Panc1 (cell line): ENCODE measurements at regions not wholly inside any gene's neighbourhood (a gene's known extent, or its start where the extent isn't known, plus 50 kb on each side); places are given as distances from the start of the nearest gene placed in this dataset.

ENCODE experiments used
- ATAC-seq: fragments of 200-7000 bp; cut with Tn5 transposase; 2 replicates; pipeline ENCODE4 v1.9.1; 2020; ENCODE audit warnings: mild to moderate bottlenecking, moderate library complexity
- BruUV-seq: library from RNA; stranded (reverse); fragments of 400-500 nt; replicated peaks from 2 replicates; lab custom pipeline; 2021; lab: Mats Ljungman, UMichigan
- CTCF ChIA-PET: fragments of 300-600 bp; sonication (Branson Sonifier 250); formaldehyde crosslinking; loops from one replicate; lab custom pipeline; 2022; ENCODE audit warnings: antibody characterized with exemption; lab: Charles Lee
- POLR2A ChIA-PET: fragments of 300-600 bp; sonication (Branson Sonifier 250); formaldehyde crosslinking; loops from one replicate; lab custom pipeline; 2022; ENCODE audit warnings: antibody characterized with exemption; lab: Charles Lee
- DNase-seq: peaks from one replicate; pipeline ENCODE4 v3.0.0-alpha.2; 2010; ENCODE audit warnings: low read depth, low spot score
- H3K27ac ChIP-seq: 2 replicates; pipeline ENCODE4 v1.5.1; 2011; ENCODE audit warnings: mild to moderate bottlenecking, low read length, inconsistent platforms
- H3K27me3 ChIP-seq: fragments of 200-500 bp; sonication (Bioruptor generic); 2 replicates; pipeline ENCODE4 v1.6.0; 2014; ENCODE audit warnings: low read length, inconsistent platforms; ENCODE audit not compliant: control insufficient read depth, insufficient read depth
- H3K36me3 ChIP-seq: fragments of 200-500 bp; sonication (Bioruptor generic); 2 replicates; pipeline ENCODE4 v1.5.1; 2014; ENCODE audit warnings: inconsistent platforms, mild to moderate bottlenecking, low read length, moderate library complexity; ENCODE audit not compliant: control insufficient read depth, insufficient read depth
- H3K4me1 ChIP-seq: 2 replicates; pipeline ENCODE4 v1.5.1; 2011; ENCODE audit warnings: inconsistent platforms, mild to moderate bottlenecking, low read length, moderate library complexity; ENCODE audit not compliant: control insufficient read depth, insufficient read depth
- H3K4me3 ChIP-seq, 2 experiments: 2 replicates each; pipeline ENCODE4 v1.5.1; 2011 to 2012; ENCODE audit warnings: low read depth in 2 of 2, low read length in 2 of 2, mild to moderate bottlenecking in 2 of 2, inconsistent platforms in 1 of 2, moderate library complexity in 1 of 2
- H3K9me3 ChIP-seq: fragments of 200-500 bp; sonication (Bioruptor generic); 2 replicates; pipeline ENCODE4 v1.5.1; 2014; ENCODE audit warnings: low read depth, mild to moderate bottlenecking, inconsistent platforms, low read length, moderate library complexity; ENCODE audit not compliant: control insufficient read depth, insufficient read depth
- POLR2AphosphoS5 ChIP-seq: IDR thresholded peaks from 2 replicates; pipeline ENCODE4 v1.6.1; 2012; ENCODE audit warnings: mild to moderate bottlenecking, low read depth, low read length, moderate library complexity
- SIN3A ChIP-seq: IDR thresholded peaks from 2 replicates; pipeline ENCODE4 v1.6.1; 2012; ENCODE audit warnings: low read depth, mild to moderate bottlenecking, low read length, moderate library complexity, borderline replicate concordance; ENCODE audit not compliant: insufficient read depth
- TCF7L2 ChIP-seq: IDR thresholded peaks from 2 replicates; pipeline ENCODE4 v1.6.1; 2011; ENCODE audit warnings: mild to moderate bottlenecking, low read depth, low read length, inconsistent platforms
- in situ Hi-C: cut with HindIII; loops from 2 replicates; pipeline ENCODE4 v1.10.0; 2016; ENCODE audit warnings: low sequenced_read_pairs, low pct_unique_long_range_greater_than_20kb
- intact Hi-C: fragments of 100-400 bp; cut with micrococcal nuclease; formaldehyde crosslinking; loops from one replicate; pipeline ENCODE4 v1.10.0; 2022; ENCODE audit not compliant: unreplicated experiment
- TF ChIP-seq, protein P1 (sequence below): fragments of 450-650 bp; IDR thresholded peaks from 2 replicates; pipeline ENCODE4 v1.5.1; 2017; ENCODE audit warnings: mild to moderate bottlenecking
- TF ChIP-seq, protein P2 (sequence below), 2 experiments: IDR thresholded peaks; 2 replicates each; pipeline ENCODE4 v1.6.1; 2011 to 2012; ENCODE audit warnings: low read depth in 2 of 2, control low read depth in 1 of 2, low read length in 1 of 2, mild to moderate bottlenecking in 1 of 2, moderate library complexity in 1 of 2; ENCODE audit not compliant: insufficient read depth in 1 of 2

DNA sequence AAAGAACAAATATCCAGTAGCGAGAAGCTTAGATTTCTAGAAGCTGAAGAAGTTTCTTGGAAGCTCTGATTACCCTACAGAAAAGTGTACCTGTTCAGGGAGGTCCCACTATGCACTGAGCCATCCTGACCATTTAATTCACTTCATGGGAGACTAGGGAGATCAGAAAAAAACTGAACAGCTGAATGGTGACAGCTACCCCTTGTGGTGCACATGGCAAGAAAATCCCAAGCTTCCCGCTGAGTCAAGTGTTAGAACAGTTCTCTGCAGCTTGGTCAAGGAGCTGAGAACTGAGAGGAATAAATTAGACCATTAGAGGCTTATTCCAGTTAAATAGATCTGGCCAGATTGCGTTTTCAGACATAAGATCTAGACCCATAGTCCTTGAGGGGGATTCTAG, 197.2 kb upstream of the VEPH1 start:
- Histone ChIP-seq H3K9me3 (no peaks in the 10 kb centered on the region), H3K4me1 (no peaks in the 10 kb centered on the region), H3K36me3 (no peaks in the 10 kb centered on the region), H3K27ac (no peak overlapping the region), H3K27me3 (no peaks in the 10 kb centered on the region), H3K4me3 (no peak overlapping the region)
- ATAC-seq, result no peak
- ChIA-PET POLR2A (no interaction called here), CTCF (interaction anchor here (0.7 kb wide), 1 partner anchor 42 kb away, joined by 4 read pairs; no protein-coding TSS in a partner anchor)
- no peak for DNase-seq
- no TSS peak for BruUV-seq
- intact Hi-C loops (no loop called here), in situ Hi-C loops (no loop called here)
- TF ChIP-seq, protein P1, sequence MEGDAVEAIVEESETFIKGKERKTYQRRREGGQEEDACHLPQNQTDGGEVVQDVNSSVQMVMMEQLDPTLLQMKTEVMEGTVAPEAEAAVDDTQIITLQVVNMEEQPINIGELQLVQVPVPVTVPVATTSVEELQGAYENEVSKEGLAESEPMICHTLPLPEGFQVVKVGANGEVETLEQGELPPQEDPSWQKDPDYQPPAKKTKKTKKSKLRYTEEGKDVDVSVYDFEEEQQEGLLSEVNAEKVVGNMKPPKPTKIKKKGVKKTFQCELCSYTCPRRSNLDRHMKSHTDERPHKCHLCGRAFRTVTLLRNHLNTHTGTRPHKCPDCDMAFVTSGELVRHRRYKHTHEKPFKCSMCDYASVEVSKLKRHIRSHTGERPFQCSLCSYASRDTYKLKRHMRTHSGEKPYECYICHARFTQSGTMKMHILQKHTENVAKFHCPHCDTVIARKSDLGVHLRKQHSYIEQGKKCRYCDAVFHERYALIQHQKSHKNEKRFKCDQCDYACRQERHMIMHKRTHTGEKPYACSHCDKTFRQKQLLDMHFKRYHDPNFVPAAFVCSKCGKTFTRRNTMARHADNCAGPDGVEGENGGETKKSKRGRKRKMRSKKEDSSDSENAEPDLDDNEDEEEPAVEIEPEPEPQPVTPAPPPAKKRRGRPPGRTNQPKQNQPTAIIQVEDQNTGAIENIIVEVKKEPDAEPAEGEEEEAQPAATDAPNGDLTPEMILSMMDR, result peak; percentile 40
- no peak for TF ChIP-seq SIN3A
- TF ChIP-seq TCF7L2, result no peak

DNA sequence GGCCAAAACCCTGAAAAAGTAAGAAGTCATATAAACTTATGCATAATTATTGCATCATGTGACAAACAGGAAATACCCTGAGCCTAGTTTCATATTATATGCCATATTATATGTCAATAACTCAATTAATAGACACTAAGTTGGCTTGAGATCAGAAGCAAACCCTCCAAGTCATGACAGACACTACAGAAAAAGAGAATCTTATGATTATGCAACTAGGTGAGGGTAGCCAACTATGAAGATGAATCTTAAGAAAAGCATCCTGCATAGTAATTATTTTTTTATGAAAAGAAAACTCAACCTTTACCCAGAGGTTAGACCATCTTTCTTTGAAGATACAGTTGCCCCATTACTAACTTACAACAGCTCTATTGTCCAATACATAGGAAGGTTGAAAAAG, 192.4 kb upstream of the VEPH1 start:
- Histone ChIP-seq H3K4me1 (no peaks in the 10 kb centered on the region), H3K9me3 (no peaks in the 10 kb centered on the region), H3K36me3 (no peaks in the 10 kb centered on the region), H3K4me3 (no peak overlapping the region), H3K27ac (no peak overlapping the region), H3K27me3 (no peaks in the 10 kb centered on the region)
- ATAC-seq (no peak), DNase-seq (no peak)
- POLR2A ChIA-PET, result no interaction called here
- in situ Hi-C loops, result no loop called here
- intact Hi-C loops, result no loop called here
- no peak for TF ChIP-seq SIN3A
- no peak for TF ChIP-seq TCF7L2
- TF ChIP-seq, protein P2, sequence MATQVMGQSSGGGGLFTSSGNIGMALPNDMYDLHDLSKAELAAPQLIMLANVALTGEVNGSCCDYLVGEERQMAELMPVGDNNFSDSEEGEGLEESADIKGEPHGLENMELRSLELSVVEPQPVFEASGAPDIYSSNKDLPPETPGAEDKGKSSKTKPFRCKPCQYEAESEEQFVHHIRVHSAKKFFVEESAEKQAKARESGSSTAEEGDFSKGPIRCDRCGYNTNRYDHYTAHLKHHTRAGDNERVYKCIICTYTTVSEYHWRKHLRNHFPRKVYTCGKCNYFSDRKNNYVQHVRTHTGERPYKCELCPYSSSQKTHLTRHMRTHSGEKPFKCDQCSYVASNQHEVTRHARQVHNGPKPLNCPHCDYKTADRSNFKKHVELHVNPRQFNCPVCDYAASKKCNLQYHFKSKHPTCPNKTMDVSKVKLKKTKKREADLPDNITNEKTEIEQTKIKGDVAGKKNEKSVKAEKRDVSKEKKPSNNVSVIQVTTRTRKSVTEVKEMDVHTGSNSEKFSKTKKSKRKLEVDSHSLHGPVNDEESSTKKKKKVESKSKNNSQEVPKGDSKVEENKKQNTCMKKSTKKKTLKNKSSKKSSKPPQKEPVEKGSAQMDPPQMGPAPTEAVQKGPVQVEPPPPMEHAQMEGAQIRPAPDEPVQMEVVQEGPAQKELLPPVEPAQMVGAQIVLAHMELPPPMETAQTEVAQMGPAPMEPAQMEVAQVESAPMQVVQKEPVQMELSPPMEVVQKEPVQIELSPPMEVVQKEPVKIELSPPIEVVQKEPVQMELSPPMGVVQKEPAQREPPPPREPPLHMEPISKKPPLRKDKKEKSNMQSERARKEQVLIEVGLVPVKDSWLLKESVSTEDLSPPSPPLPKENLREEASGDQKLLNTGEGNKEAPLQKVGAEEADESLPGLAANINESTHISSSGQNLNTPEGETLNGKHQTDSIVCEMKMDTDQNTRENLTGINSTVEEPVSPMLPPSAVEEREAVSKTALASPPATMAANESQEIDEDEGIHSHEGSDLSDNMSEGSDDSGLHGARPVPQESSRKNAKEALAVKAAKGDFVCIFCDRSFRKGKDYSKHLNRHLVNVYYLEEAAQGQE (IDR thresholded peaks at IDR 0.05; ENCODE audit: insufficient read depth in 1 of 2, low read depth in 2 of 2, low read length in 1 of 2), result no peak
- TF ChIP-seq, protein P1, result no peak
- no peak for TF ChIP-seq POLR2AphosphoS5
- CTCF ChIA-PET, result no interaction called here
- BruUV-seq, result no TSS peak

DNA sequence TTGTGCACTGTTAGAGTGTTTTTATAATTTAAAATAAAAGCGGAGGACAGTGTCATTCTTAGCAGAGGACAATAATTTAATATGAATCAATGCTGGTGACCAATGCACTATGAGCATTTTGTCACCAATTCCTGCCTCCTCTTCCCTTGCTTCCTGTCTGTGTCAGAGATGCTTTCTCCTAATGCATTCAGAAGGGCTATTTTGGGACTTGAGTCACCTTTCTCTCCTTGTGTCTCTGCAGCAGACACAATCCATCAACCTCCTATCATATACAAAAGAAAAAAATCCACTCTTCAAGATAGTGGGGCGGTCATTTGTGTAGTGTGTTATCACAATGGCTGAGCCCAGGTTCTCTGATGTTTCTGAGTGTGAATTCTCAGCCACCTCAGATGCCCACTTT, 191.9 kb upstream of the VEPH1 start:
- POLR2A ChIA-PET, result no interaction called here
- TF ChIP-seq POLR2AphosphoS5, result no peak
- TF ChIP-seq, protein P1, result no peak; the same call in 1 of the 2 replicates
- Histone ChIP-seq H3K27ac (no peak overlapping the region), H3K9me3 (no peaks in the 10 kb centered on the region), H3K4me3 (no peak overlapping the region), H3K36me3 (no peaks in the 10 kb centered on the region), H3K27me3 (no peaks in the 10 kb centered on the region), H3K4me1 (no peaks in the 10 kb centered on the region)
- BruUV-seq, result no TSS peak
- in situ Hi-C loops, result no loop called here
- DNase-seq (no peak), ATAC-seq (no peak)
- intact Hi-C loops, result no loop called here
- CTCF ChIA-PET, result no interaction called here
